GM19023 (cell line): ENCODE measurements at regions not wholly inside any gene's neighbourhood (a gene's known extent, or its start where the extent isn't known, plus 50 kb on each side); places are given as distances from the start of the nearest gene placed in this dataset.

Source experiments
- ATAC-seq: cut with Tn5 transposase; IDR thresholded peaks from one replicate; pipeline ENCODE4 v1.9.1; 2021; ENCODE audit warnings: mild to moderate bottlenecking, moderate library complexity; ENCODE audit not compliant: unreplicated experiment

DNA sequence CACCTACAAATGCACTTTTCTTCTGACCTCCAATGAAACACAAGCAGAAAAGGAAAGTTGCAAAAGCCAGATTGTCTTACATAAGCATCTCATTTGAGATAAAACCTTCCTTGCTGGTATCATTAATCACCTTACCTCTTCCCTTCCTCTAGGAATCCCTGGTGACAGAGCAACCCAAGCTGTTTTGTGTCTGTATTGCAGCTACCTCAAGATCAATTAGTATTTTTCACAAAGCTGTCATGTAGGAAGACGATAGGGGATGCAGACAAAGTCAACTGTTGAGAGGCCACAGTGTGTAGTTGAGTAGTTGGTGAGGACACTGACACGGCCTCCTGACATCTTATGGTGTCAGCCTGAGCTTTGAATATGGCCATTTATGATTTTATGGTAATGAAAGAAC is 339.1 kb upstream of the SLC10A2 start:
- no peak for ATAC-seq

GRCh38 chr13:103403814-103404213 is 337.6 kb upstream of the SLC10A2 start:
- no peak for ATAC-seq

DNA sequence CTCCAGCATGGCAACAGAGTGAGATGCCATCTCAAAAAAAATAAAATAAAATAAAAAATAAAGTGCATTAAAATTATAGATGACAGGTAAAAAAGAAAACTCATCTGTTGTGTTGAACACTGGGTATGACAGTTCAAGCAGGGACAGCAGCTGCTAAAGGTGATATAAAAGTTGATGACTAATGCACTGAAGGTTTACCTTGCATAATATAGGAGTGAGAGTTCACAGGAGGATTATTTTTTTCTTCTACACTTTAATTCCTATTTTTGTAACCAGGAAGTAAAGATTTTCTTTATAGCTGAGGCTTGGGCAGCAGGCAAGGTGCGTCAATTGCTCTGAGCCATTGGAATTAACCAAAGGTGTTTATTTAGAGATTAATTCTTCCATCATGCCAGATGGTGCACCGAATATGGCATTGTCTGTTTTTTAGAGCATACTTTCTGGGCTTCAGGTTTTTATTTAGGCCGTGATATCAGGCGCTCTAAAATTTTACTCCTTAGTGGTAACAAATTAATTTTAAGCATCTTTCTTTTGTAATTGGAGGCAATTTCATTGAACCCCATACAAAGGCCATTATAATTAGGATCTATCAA is 337.0 kb upstream of the SLC10A2 start:
- no peak for ATAC-seq

- ATAC-seq, result no peak
Measured at GRCh38 chr13:103395139-103395538, 328.9 kb upstream of the SLC10A2 start.

- ATAC-seq, result no peak
Measured at GRCh38 chr13:103394618-103395017, 328.4 kb upstream of the SLC10A2 start.

GRCh38 chr13:103391936-103392335 is 325.7 kb upstream of the SLC10A2 start:
- ATAC-seq, result no peak

DNA sequence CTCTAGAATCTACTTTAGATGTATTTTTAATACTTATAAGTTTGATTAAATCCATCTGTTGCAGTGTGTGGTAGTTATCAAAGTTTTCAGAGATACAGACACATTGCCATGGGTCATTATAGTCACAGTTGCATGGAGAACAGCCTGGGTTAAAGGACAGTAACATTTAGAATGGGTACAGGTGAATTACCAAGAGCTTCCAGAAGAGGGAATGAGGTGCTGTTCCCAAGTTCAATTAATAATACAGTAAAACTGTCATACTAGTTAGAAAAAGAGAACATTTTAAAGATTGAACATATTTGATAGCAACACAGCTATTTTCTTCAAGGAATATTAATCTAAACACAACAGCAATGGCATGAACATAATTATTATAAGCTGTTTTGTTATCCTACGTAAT is 322.6 kb upstream of the SLC10A2 start:
- ATAC-seq, result no peak

GRCh38 chr13:103386341-103386740 is 320.1 kb upstream of the SLC10A2 start:
- ATAC-seq, result no peak

DNA sequence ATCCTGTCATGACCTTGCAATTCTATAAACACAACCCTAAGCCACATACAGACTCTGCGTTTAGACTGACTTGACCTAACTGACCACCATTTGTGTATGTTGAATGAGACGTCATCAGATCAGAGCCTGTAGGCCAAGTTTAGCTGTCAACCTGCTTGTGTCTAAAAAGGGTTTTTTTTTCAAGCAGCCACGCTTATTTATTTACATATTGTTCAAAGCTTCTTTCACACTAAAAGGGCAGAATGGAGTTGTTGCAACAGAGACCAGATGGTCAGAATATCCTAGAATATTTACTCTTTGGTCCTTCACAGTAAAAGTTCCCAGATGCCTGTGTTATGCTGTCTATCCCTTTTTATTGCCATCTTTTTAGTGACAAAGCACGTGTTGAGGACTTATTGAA is 307.7 kb upstream of the SLC10A2 start:
- no peak for ATAC-seq

DNA sequence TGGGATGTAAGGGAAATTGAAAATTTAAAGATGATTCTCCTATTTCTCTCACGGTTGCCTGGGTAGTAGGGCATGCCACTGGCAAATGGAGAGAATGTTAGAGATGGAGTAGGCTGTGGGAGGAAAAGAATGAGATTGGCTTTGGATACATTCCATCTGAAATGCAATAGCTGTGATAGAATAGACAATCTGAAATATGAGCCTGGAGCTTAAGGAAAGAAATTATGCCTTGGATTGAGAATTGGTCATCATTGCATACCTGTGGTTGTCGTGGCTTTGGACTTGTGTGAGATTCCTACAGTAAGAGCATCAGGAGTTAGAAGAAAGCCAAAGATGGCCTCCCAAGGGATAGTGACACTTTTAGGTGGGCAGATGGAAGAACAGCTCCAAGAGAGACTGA is 305.1 kb upstream of the SLC10A2 start:
- ATAC-seq, result no peak

DNA sequence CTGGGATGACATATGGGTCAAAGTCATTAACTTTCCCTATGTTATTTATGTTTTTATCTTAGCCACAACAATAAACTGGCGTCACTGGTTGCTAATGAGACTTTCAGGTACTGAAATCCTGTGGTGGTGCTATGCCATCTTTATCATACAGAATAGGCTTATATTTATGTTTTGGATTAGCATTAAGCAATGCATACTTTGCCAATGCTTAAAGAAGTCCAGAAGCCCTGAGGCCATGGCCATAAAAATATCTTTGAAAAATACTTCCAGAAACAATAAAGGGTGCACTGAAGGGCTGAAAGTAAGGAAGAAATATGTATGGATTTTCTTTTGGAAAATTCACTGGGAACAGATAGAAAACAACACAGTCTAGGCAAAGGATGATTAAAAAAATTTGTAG is 304.6 kb upstream of the SLC10A2 start:
- no peak for ATAC-seq

DNA sequence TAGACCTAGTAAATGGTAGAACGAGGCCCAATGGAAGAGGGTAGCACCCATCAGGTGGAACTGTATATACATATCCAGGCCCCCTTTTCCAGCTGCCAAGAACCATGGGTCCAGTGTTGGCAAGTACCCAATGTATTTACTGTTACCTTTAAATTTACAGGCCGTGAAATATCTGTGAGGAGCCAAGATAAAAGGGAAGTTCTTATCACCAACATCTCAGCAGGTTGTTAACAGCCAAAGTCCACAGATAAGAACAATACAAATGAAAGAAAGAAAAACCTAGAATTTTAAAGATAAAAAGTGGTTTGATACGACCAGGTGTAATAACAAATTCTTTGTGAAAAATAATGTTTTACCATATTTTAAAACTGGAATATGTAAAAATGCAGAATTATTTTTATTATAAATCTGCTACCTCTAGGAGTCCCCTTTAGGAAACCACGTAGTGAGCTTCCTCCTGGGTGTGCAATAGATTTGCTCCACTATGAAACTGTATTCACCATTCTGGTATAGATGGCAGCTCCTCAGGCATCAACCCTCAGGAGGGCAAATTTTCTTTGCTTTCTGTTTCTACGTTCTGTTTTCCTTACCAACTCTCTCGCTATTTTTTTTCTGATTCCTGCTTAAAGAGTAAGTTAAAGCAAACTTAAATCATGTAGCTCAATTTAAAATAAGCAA is 292.2 kb upstream of the SLC10A2 start:
- no peak for ATAC-seq

DNA sequence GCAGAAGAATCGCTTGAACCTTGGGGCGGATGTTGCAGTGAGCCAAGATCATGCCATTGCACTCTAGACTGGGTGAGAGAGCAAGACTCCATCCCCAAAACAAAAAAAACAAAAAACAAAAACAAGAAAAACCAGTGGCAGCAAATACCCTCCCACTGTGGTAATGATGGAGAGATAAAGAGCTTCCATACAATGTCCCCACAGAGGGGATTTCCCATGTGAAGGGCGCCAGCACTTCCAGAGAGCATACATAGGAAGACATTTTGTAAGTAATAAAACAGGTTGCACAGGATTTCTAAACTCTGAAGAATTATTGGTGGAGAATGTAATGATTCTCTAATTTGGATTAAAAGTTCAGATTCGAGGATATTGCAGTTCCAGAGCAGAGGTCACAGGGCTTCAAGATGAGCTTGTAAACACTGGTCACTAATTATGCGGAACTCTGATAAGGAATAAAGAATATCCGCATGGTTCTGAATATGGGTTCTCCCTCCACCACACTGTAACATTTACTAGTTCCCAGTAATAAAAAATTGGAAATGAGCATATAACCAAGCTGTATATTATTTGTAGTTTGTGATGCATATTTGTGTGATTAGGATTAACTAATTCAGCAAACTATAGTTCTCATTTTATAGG is 290.1 kb upstream of the SLC10A2 start:
- no peak for ATAC-seq

GRCh38 chr13:103354171-103354570 is 288.0 kb upstream of the SLC10A2 start:
- no peak for ATAC-seq

DNA sequence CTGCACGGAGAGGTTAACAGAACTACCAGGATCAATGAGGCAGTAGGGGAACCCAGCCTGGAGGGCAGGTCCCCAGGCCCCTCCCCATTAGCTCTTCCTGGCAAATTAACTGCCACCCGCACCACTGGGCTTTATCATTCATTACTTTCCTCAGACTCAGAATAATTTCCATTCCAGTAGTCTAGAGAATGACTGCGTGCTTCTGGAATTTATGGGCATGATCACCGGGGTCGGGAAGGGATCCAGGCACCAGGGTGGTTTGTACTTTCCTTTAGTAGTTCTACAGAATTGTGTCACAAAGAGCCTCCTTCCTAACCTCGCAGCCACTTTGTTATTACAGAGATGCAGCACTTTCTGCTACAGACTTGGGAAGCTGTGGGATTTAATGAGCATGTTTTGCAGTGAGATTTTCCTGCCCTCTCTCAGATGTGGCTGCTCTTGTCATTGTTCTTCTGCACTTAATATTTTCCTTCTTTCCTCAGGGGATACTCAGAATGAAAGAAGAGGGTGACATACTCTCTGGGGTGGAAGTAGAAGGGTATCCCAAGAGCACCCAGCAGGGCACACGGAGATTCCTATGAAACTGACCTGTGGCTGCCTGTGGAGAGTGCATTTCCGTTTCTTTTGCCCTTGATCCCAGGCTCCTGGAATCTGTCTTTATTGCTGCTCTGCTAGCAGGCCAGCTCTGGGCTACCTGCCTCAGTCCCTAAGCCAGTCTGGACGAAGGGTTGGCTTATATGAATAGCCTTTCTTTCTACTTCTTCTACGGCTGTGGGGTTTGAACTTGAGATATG is 285.0 kb upstream of the SLC10A2 start:
- no peak for ATAC-seq

DNA sequence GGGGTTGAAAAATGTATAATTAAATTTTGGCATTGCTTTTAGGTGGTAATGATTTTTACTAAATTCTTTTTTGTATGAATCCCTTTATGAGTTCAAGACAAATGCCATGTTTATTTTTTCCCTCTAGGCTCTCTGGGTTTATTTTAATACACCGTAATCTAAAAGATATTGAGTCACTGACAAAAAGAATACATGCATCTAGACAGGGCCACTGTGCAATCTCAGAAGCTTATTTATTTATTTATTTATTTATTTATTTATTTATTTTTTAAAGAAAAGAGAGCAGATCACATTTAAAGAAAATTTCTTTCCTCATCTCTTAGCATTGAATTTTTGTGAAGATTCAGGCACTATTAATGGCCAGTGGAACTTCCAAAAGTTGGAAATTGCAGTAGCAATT is 283.9 kb upstream of the SLC10A2 start:
- ATAC-seq, result no peak

DNA sequence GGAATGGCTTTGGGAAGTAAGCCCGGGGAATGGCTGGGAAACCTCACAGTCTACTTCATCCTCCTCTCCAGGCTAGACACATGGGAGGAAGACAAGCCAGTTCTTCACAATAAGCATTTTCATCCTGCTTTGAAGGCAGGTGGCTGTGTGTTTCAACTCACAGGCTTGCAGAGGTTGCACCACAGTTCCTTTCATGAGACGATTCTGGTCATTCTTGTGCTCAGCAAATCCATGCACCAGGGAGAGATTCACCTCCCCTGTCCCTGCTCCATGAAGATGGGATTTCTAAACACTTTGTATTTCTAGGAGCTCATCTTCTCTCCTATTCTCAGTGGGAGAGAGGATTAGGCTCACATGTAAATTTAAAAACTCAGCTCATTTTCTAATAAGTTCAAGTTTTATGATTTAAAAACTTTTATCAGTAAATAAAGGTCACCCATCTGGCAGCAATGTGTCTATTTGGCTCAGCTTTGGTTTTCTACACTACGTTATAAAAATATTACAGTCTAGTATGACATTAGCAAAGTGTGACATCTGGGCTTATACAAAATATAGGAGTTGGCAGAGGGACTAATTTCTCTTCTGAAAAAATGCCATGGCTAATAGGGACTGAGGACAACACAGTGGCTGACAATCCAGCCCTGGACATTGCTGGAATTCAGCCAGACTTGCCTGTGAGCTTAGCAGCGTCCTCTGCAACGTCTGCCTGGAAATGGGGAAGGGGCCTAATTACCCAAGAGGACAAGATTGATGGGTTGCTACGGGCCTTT is 283.2 kb upstream of the SLC10A2 start:
- ATAC-seq, result no peak

DNA sequence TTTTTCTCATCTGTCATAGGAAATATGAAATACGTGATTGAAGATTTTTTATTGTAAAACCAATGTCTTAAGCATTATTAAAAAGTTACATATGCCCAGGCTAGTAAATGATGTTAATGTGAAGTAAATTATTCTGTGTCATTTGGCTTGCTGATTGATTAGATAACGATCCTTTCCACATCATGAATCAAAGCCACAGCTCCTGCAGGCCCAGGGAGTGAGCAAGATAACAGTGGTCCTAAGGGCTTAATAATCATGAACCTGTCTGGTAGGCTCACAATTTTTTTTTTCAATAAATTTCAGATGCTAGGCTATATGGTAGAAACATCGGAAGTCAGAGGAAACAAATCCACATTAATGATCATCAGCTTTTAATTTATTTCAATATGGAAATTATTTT is 269.0 kb upstream of the SLC10A2 start:
- ATAC-seq, result no peak

- ATAC-seq, result no peak
Measured at GRCh38 chr13:103331924-103332323, 265.7 kb upstream of the SLC10A2 start.

- no peak for ATAC-seq
Measured at GRCh38 chr13:103328899-103329298, 262.7 kb upstream of the SLC10A2 start.

DNA sequence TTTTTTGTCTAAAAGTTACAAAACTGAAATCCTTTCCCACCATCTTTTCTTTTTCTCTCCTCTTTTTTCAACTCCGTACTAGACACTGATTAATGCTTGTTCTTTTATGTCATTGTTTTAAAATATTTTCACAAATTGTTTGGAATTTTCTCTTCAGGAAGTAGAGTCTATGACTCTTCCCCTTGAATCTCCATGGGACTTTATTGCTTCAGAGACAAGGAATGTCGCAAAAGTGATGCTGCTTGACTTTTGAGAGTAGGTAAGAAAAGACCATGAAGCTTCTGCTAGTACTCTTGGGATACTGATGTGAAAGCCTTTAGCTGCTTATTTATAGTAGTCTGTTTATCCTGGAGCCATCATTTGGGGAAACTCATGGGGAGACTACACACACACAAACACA is 260.1 kb upstream of the SLC10A2 start:
- ATAC-seq, result no peak
